ENCODE measurements at regions not wholly inside any gene's neighbourhood (a gene's known extent, or its start where the extent isn't known, plus 50 kb on each side); places are given as distances from the start of the nearest gene placed in this dataset.

GRCh38 chr14:26128931-26129671 lies 468.7 kb downstream of the NOVA1 start:
- Histone ChIP-seq H3K9me3 (no peaks in the 10 kb centered on the region), H3K36me3 (no peaks in the 10 kb centered on the region), H3K27ac (replicated peaks in 1 of 4) (no peak overlapping the region), H3K27me3 (no peaks in the 10 kb centered on the region), H3K4me3 (no peak overlapping the region), H3K4me1 (no peaks in the 10 kb centered on the region)
- no peak for DNase-seq (ENCODE audit: extremely low spot score)
- intact Hi-C loops (cut with DNase I), result no loop called here
- WGBS, result 54% methylated on average over 4 of the region's 4 CpGs
- TF ChIP-seq CTCF (IDR thresholded peaks at IDR 0.05) (no peak), POLR2AphosphoS5 (IDR thresholded peaks at IDR 0.05) (no peak), POLR2A (IDR thresholded peaks at IDR 0.05; ENCODE audit: low read depth) (no peak), EP300 (IDR thresholded peaks at IDR 0.05) (no peak)

- no peak overlapping the region for H3K4me3 ChIP-seq
- TF ChIP-seq POLR2AphosphoS5 (IDR thresholded peaks at IDR 0.05) (no peak), EP300 (IDR thresholded peaks at IDR 0.05) (no peak), CTCF (IDR thresholded peaks at IDR 0.05) (no peak)
- WGBS, result 39% methylated on average over 2 of the region's 2 CpGs
- DNase-seq (ENCODE audit: extremely low spot score), result no peak
- H3K9me3 ChIP-seq, result no peaks in the 10 kb centered on the region
- H3K36me3 ChIP-seq, result no peaks in the 10 kb centered on the region
- H3K4me1 ChIP-seq, result no peaks in the 10 kb centered on the region
- intact Hi-C loops (cut with DNase I), result no loop called here
- no peaks in the 10 kb centered on the region for H3K27me3 ChIP-seq
- no peak overlapping the region for H3K27ac ChIP-seq (replicated peaks in 1 of 4)
Observed at GRCh38 chr14:26124896-26125438, 472.9 kb downstream of the NOVA1 start.

- intact Hi-C loops (cut with DNase I), result no loop called here
- 87% methylated on average over 2 of the region's 2 CpGs for WGBS
- Histone ChIP-seq H3K27ac (replicated peaks in 1 of 4) (no peak overlapping the region), H3K4me3 (no peak overlapping the region), H3K4me1 (no peaks in the 10 kb centered on the region), H3K27me3 (no peaks in the 10 kb centered on the region), H3K9me3 (no peaks in the 10 kb centered on the region), H3K36me3 (no peaks in the 10 kb centered on the region)
- TF ChIP-seq EP300 (IDR thresholded peaks at IDR 0.05) (no peak), POLR2A (IDR thresholded peaks at IDR 0.05; ENCODE audit: low read depth) (no peak), POLR2AphosphoS5 (IDR thresholded peaks at IDR 0.05) (no peak), CTCF (IDR thresholded peaks at IDR 0.05) (no peak)
- DNase-seq (ENCODE audit: extremely low spot score), result no peak
Observed at GRCh38 chr14:26123459-26123858, 474.4 kb downstream of the NOVA1 start.

GRCh38 chr14:26121181-26121580 lies 476.7 kb downstream of the NOVA1 start:
- Histone ChIP-seq H3K9me3 (no peaks in the 10 kb centered on the region), H3K4me3 (no peak overlapping the region), H3K27me3 (no peaks in the 10 kb centered on the region), H3K27ac (replicated peaks in 1 of 4) (no peak overlapping the region), H3K4me1 (no peaks in the 10 kb centered on the region), H3K36me3 (no peaks in the 10 kb centered on the region)
- 73% methylated on average over 3 of the region's 3 CpGs for WGBS
- TF ChIP-seq EP300 (IDR thresholded peaks at IDR 0.05) (no peak), POLR2A (IDR thresholded peaks at IDR 0.05; ENCODE audit: low read depth) (no peak), POLR2AphosphoS5 (IDR thresholded peaks at IDR 0.05) (no peak), CTCF (IDR thresholded peaks at IDR 0.05) (no peak)
- no peak for DNase-seq (ENCODE audit: extremely low spot score)
- intact Hi-C loops (cut with DNase I), result no loop called here

Measured in esophagus muscularis mucosa (tissue), 4 donors.